ENCODE measurements at regions not wholly inside any gene's neighbourhood (a gene's known extent, or its start where the extent isn't known, plus 50 kb on each side); places are given as distances from the start of the nearest gene placed in this dataset.

- Mint-ChIP-seq H3K36me3 (ENCODE audit: low read depth) (no peaks in the 10 kb centered on the region), H3K9me3 (peaks cover 5% of the 10 kb centered on the region), H3K4me1 (no peaks in the 10 kb centered on the region), H3K4me3 (no peak overlapping the region), H3K27ac (no peak overlapping the region), H3K27me3 (peaks cover 28% of the 10 kb centered on the region)
- no peak for ATAC-seq (replicated peaks)
These were observed 191.9 kb upstream of the MIR17HG start for GRCh38 chr13:91155512-91156114.

- peaks cover 5% of the 10 kb centered on the region for H3K9me3 Mint-ChIP-seq
- H3K4me1 Mint-ChIP-seq, result no peaks in the 10 kb centered on the region
- H3K27me3 Mint-ChIP-seq, result peaks cover 20% of the 10 kb centered on the region
- no peak for ATAC-seq (replicated peaks)
- no peak overlapping the region for H3K4me3 Mint-ChIP-seq
- no peak overlapping the region for H3K27ac Mint-ChIP-seq
- H3K36me3 Mint-ChIP-seq (ENCODE audit: low read depth), result no peaks in the 10 kb centered on the region
These were observed 190.0 kb upstream of the MIR17HG start for GRCh38 chr13:91157273-91158016.

- H3K9me3 Mint-ChIP-seq, result peaks cover 5% of the 10 kb centered on the region
- H3K27me3 Mint-ChIP-seq, result peaks cover 20% of the 10 kb centered on the region
- ATAC-seq (replicated peaks), result no peak
- H3K4me3 Mint-ChIP-seq, result no peak overlapping the region
- no peaks in the 10 kb centered on the region for H3K36me3 Mint-ChIP-seq (ENCODE audit: low read depth)
- no peaks in the 10 kb centered on the region for H3K4me1 Mint-ChIP-seq
- no peak overlapping the region for H3K27ac Mint-ChIP-seq
These were observed 189.5 kb upstream of the MIR17HG start for GRCh38 chr13:91158017-91158395.

GRCh38 chr13:91162180-91162579 lies 185.3 kb upstream of the MIR17HG start:
- no peak for ATAC-seq (replicated peaks)
- no peak overlapping the region for H3K27ac Mint-ChIP-seq
- H3K9me3 Mint-ChIP-seq, result peaks cover 5% of the 10 kb centered on the region
- peaks cover 20% of the 10 kb centered on the region for H3K27me3 Mint-ChIP-seq
- no peaks in the 10 kb centered on the region for H3K36me3 Mint-ChIP-seq (ENCODE audit: low read depth)
- no peak overlapping the region for H3K4me3 Mint-ChIP-seq
- H3K4me1 Mint-ChIP-seq, result no peaks in the 10 kb centered on the region

GRCh38 chr13:91162589-91162988 lies 184.9 kb upstream of the MIR17HG start:
- Mint-ChIP-seq H3K27me3 (peaks cover 21% of the 10 kb centered on the region), H3K4me3 (no peak overlapping the region), H3K4me1 (no peaks in the 10 kb centered on the region), H3K9me3 (peaks cover 5% of the 10 kb centered on the region), H3K27ac (no peak overlapping the region), H3K36me3 (ENCODE audit: low read depth) (no peaks in the 10 kb centered on the region)
- ATAC-seq (replicated peaks), result no peak

GRCh38 chr13:91165758-91166157 lies 181.7 kb upstream of the MIR17HG start:
- Mint-ChIP-seq H3K27ac (no peak overlapping the region), H3K36me3 (ENCODE audit: low read depth) (no peaks in the 10 kb centered on the region), H3K4me1 (no peaks in the 10 kb centered on the region), H3K27me3 (peaks cover 13% of the 10 kb centered on the region), H3K4me3 (no peak overlapping the region), H3K9me3 (peaks cover 3% of the 10 kb centered on the region)
- ATAC-seq (replicated peaks), result no peak

GRCh38 chr13:91166714-91167511 lies 180.6 kb upstream of the MIR17HG start:
- peaks cover 3% of the 10 kb centered on the region for H3K9me3 Mint-ChIP-seq
- H3K4me3 Mint-ChIP-seq, result no peak overlapping the region
- no peaks in the 10 kb centered on the region for H3K36me3 Mint-ChIP-seq (ENCODE audit: low read depth)
- peaks cover 19% of the 10 kb centered on the region for H3K27me3 Mint-ChIP-seq
- no peak for ATAC-seq (replicated peaks)
- H3K27ac Mint-ChIP-seq, result no peak overlapping the region
- H3K4me1 Mint-ChIP-seq, result no peaks in the 10 kb centered on the region

GRCh38 chr13:91167706-91168385 lies 179.6 kb upstream of the MIR17HG start:
- no peaks in the 10 kb centered on the region for H3K4me1 Mint-ChIP-seq
- no peak for ATAC-seq (replicated peaks)
- no peak overlapping the region for H3K27ac Mint-ChIP-seq
- H3K27me3 Mint-ChIP-seq, result peaks cover 23% of the 10 kb centered on the region
- H3K4me3 Mint-ChIP-seq, result no peak overlapping the region
- no peaks in the 10 kb centered on the region for H3K36me3 Mint-ChIP-seq (ENCODE audit: low read depth)
- H3K9me3 Mint-ChIP-seq, result peaks cover 3% of the 10 kb centered on the region

GRCh38 chr13:91168386-91168711 lies 179.1 kb upstream of the MIR17HG start:
- H3K4me3 Mint-ChIP-seq, result no peak overlapping the region
- H3K27ac Mint-ChIP-seq, result no peak overlapping the region
- peaks cover 23% of the 10 kb centered on the region for H3K27me3 Mint-ChIP-seq
- H3K36me3 Mint-ChIP-seq (ENCODE audit: low read depth), result no peaks in the 10 kb centered on the region
- no peaks in the 10 kb centered on the region for H3K4me1 Mint-ChIP-seq
- H3K9me3 Mint-ChIP-seq, result peaks cover 3% of the 10 kb centered on the region
- ATAC-seq (replicated peaks), result no peak

- H3K27ac Mint-ChIP-seq, result no peak overlapping the region
- ATAC-seq (replicated peaks), result no peak
These were observed 178.0 kb upstream of the MIR17HG start for GRCh38 chr13:91169321-91170050.

GRCh38 chr13:91172160-91172559 lies 175.3 kb upstream of the MIR17HG start:
- peaks cover 3% of the 10 kb centered on the region for H3K4me1 Mint-ChIP-seq
- no peak overlapping the region for H3K27ac Mint-ChIP-seq
- ATAC-seq (replicated peaks), result no peak
- H3K27me3 Mint-ChIP-seq, result peaks cover 28% of the 10 kb centered on the region
- H3K4me3 Mint-ChIP-seq, result no peak overlapping the region
- peaks cover 3% of the 10 kb centered on the region for H3K9me3 Mint-ChIP-seq
- no peaks in the 10 kb centered on the region for H3K36me3 Mint-ChIP-seq (ENCODE audit: low read depth)

More at GRCh38 chr13:91169321-91170050, 178.0 kb upstream of the MIR17HG start:
- Mint-ChIP-seq H3K9me3 (peaks cover 3% of the 10 kb centered on the region), H3K27me3 (peaks cover 19% of the 10 kb centered on the region), H3K4me1 (no peaks in the 10 kb centered on the region), H3K36me3 (ENCODE audit: low read depth) (no peaks in the 10 kb centered on the region), H3K4me3 (no peak overlapping the region)

GRCh38 chr13:91174886-91175501 lies 172.5 kb upstream of the MIR17HG start:
- Mint-ChIP-seq H3K4me3 (no peak overlapping the region), H3K36me3 (ENCODE audit: low read depth) (no peaks in the 10 kb centered on the region), H3K9me3 (no peaks in the 10 kb centered on the region), H3K27me3 (peaks cover 21% of the 10 kb centered on the region), H3K27ac (no peak overlapping the region), H3K4me1 (peaks cover 3% of the 10 kb centered on the region)
- ATAC-seq (replicated peaks), result no peak

- Mint-ChIP-seq H3K9me3 (no peaks in the 10 kb centered on the region), H3K27me3 (peaks cover 13% of the 10 kb centered on the region), H3K4me1 (peaks cover 3% of the 10 kb centered on the region), H3K36me3 (ENCODE audit: low read depth) (no peaks in the 10 kb centered on the region), H3K27ac (no peak overlapping the region), H3K4me3 (no peak overlapping the region)
- ATAC-seq (replicated peaks), result no peak
These were observed 169.4 kb upstream of the MIR17HG start for GRCh38 chr13:91178099-91178498.

- ATAC-seq (replicated peaks), result no peak
- no peak overlapping the region for H3K27ac Mint-ChIP-seq
- no peak overlapping the region for H3K4me3 Mint-ChIP-seq
- H3K4me1 Mint-ChIP-seq, result no peaks in the 10 kb centered on the region
- no peaks in the 10 kb centered on the region for H3K36me3 Mint-ChIP-seq (ENCODE audit: low read depth)
- peaks cover 4% of the 10 kb centered on the region for H3K27me3 Mint-ChIP-seq
- no peaks in the 10 kb centered on the region for H3K9me3 Mint-ChIP-seq
These were observed 165.6 kb upstream of the MIR17HG start for GRCh38 chr13:91181892-91182291.

Measured in activated T-helper 17 cell treated with anti-CD3 and anti-CD28 coated beads, Interleukin-2, amount 50 U/mL, for 72 hours (primary cell).